ENCODE measurements at regions not wholly inside any gene's neighbourhood (a gene's known extent, or its start where the extent isn't known, plus 50 kb on each side); places are given as distances from the start of the nearest gene placed in this dataset.

DNA sequence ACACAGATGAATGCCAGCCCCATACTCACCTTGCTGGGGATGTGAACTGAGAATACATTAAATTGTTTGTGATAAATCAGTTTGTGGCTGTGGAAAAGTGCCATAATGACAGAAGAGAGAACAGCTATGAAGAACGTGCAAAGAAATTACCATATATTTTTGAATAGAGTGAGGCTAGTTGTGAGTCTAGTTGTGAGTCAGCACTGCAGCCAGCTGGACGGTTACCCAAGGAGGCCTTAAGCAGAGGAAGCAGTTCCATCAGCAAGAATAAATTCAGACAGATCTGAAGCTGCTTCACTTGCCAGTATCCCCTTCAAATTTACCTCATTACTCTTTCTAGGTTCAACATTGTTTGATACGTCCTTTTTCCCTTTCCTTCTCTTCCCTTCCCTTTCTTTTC is 446.0 kb downstream of the MTRR start:
- Histone ChIP-seq H3K4me1 (no peaks in the 10 kb centered on the region), H3K36me3 (ENCODE audit: control insufficient read depth, insufficient read depth, low read length) (no peaks in the 10 kb centered on the region), H3K27me3 (replicated peaks; ENCODE audit: control insufficient read depth, insufficient read depth, low read length) (no peaks in the 10 kb centered on the region), H3K9me3 (no peaks in the 10 kb centered on the region), H3K4me3 (ENCODE audit: low read depth, low read length) (no peak overlapping the region)
- Mint-ChIP-seq H3K36me3 (ENCODE audit: insufficient read depth, unreplicated experiment) (no peaks in the 10 kb centered on the region), H3K9me3 (ENCODE audit: unreplicated experiment) (no peaks in the 10 kb centered on the region), H3K4me3 (ENCODE audit: unreplicated experiment) (no peak overlapping the region), H3K27me3 (ENCODE audit: insufficient read depth, unreplicated experiment) (no peaks in the 10 kb centered on the region), H3K27ac (ENCODE audit: unreplicated experiment) (no peak overlapping the region), H3K4me1 (ENCODE audit: low read depth, unreplicated experiment) (no peaks in the 10 kb centered on the region)
- BruUV-seq (replicated peaks) = no TSS peak
- ChIA-PET CTCF (no interaction called here), POLR2A (no interaction called here)
- TF ChIP-seq, protein P1, sequence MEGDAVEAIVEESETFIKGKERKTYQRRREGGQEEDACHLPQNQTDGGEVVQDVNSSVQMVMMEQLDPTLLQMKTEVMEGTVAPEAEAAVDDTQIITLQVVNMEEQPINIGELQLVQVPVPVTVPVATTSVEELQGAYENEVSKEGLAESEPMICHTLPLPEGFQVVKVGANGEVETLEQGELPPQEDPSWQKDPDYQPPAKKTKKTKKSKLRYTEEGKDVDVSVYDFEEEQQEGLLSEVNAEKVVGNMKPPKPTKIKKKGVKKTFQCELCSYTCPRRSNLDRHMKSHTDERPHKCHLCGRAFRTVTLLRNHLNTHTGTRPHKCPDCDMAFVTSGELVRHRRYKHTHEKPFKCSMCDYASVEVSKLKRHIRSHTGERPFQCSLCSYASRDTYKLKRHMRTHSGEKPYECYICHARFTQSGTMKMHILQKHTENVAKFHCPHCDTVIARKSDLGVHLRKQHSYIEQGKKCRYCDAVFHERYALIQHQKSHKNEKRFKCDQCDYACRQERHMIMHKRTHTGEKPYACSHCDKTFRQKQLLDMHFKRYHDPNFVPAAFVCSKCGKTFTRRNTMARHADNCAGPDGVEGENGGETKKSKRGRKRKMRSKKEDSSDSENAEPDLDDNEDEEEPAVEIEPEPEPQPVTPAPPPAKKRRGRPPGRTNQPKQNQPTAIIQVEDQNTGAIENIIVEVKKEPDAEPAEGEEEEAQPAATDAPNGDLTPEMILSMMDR (IDR thresholded peaks at IDR 0.05; ENCODE audit: insufficient read depth in 1 of 2, low read depth in 1 of 2, low read length in 1 of 2, severe bottlenecking in 1 of 2, unreplicated experiment in 1 of 2) = no peak
- intact Hi-C loops (cut with micrococcal nuclease; ENCODE audit: unreplicated experiment) = no loop called here
- no peak for DNase-seq

DNA sequence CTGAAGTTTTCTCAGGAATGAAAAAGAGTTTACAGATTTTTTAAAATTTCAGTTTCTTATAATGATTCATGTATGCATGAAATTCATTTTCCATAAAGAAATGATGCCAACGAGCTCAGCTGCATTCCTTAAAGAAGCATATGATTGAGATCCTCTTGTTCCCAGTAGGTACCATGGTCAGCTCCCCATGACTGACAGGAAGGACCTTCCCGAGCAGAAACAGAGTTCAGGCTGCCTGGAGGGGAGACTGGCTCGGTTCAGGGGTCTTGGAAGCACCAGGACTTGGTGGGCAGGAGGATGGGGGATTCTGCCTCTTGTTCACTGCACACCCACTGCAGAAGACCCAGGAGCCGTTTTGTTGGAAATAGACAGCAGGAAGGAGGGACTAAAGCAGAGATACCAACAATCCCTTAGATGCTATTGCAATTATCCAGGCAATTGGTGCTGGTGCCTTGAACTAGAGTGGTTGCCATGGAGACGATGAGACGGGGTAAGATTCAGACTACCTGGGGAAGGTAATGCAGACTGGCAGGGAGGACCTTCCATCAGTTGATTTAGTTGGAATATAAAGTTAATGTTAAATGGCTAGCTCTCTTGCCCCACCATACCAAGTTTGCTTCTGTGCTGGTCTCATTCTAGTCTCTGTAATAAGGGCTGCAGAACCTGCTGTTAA is 447.8 kb downstream of the MTRR start:
- POLR2A ChIA-PET = no interaction called here

DNA sequence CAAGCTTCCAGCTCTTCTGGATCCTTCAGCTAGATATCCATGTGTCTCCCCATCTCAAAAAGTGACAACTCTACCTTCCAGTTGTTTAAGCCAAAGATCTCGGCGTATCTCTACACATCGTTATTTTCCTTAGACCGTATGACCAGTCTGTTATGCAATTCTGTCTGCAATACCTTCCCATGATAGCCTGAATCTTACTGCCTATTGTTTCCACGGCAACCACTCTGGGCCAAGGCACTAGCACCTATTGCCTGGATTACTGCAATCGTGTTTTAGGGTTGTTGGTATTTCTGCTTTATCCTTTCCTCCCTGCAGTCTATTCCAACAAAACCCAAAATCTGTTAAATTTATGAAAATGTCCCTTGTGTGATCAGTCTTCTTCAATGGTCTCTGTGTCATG is 448.4 kb downstream of the MTRR start:
- H3K9me3 ChIP-seq = no peaks in the 10 kb centered on the region
- Mint-ChIP-seq H3K27ac (ENCODE audit: unreplicated experiment) (no peak overlapping the region), H3K36me3 (ENCODE audit: insufficient read depth, unreplicated experiment) (no peaks in the 10 kb centered on the region), H3K4me3 (ENCODE audit: unreplicated experiment) (no peak overlapping the region), H3K9me3 (ENCODE audit: unreplicated experiment) (no peaks in the 10 kb centered on the region), H3K4me1 (ENCODE audit: low read depth, unreplicated experiment) (no peaks in the 10 kb centered on the region), H3K27me3 (ENCODE audit: insufficient read depth, unreplicated experiment) (peaks cover 7% of the 10 kb centered on the region)
- no peaks in the 10 kb centered on the region for H3K4me1 ChIP-seq
- intact Hi-C loops (cut with micrococcal nuclease; ENCODE audit: unreplicated experiment) = no loop called here
- TF ChIP-seq, protein P1 (IDR thresholded peaks at IDR 0.05; ENCODE audit: insufficient read depth in 1 of 2, low read depth in 1 of 2, low read length in 1 of 2, severe bottlenecking in 1 of 2, unreplicated experiment in 1 of 2) = no peak
- CTCF ChIA-PET = no interaction called here
- DNase-seq = no peak
- POLR2A ChIA-PET = no interaction called here
- no TSS peak for BruUV-seq (replicated peaks)
- H3K27me3 ChIP-seq (replicated peaks; ENCODE audit: control insufficient read depth, insufficient read depth, low read length) = no peaks in the 10 kb centered on the region
- no peaks in the 10 kb centered on the region for H3K36me3 ChIP-seq (ENCODE audit: control insufficient read depth, insufficient read depth, low read length)
- H3K4me3 ChIP-seq (ENCODE audit: low read depth, low read length) = no peak overlapping the region

More for the DNA sequence above, 447.8 kb downstream of the MTRR start:
- Mint-ChIP-seq H3K27me3 (ENCODE audit: insufficient read depth, unreplicated experiment) (peaks cover 7% of the 10 kb centered on the region), H3K27ac (ENCODE audit: unreplicated experiment) (no peak overlapping the region), H3K9me3 (ENCODE audit: unreplicated experiment) (no peaks in the 10 kb centered on the region), H3K4me1 (ENCODE audit: low read depth, unreplicated experiment) (no peaks in the 10 kb centered on the region), H3K4me3 (ENCODE audit: unreplicated experiment) (no peak overlapping the region), H3K36me3 (ENCODE audit: insufficient read depth, unreplicated experiment) (no peaks in the 10 kb centered on the region)
- TF ChIP-seq, protein P1 (IDR thresholded peaks at IDR 0.05; ENCODE audit: insufficient read depth in 1 of 2, low read depth in 1 of 2, low read length in 1 of 2, severe bottlenecking in 1 of 2, unreplicated experiment in 1 of 2) = no peak
- H3K4me3 ChIP-seq (ENCODE audit: low read depth, low read length) = no peak overlapping the region
- CTCF ChIA-PET = no interaction called here
- H3K4me1 ChIP-seq = no peaks in the 10 kb centered on the region
- no peak for DNase-seq
- BruUV-seq (replicated peaks) = no TSS peak
- intact Hi-C loops (cut with micrococcal nuclease; ENCODE audit: unreplicated experiment) = no loop called here
- no peaks in the 10 kb centered on the region for H3K9me3 ChIP-seq
- no peaks in the 10 kb centered on the region for H3K36me3 ChIP-seq (ENCODE audit: control insufficient read depth, insufficient read depth, low read length)
- no peaks in the 10 kb centered on the region for H3K27me3 ChIP-seq (replicated peaks; ENCODE audit: control insufficient read depth, insufficient read depth, low read length)

Measured in Caco-2 (cell line).